PFSK-1 (cell line): ENCODE measurements at regions not wholly inside any gene's neighbourhood (a gene's known extent, or its start where the extent isn't known, plus 50 kb on each side); places are given as distances from the start of the nearest gene placed in this dataset.

Experiments used
- FOXP2 ChIP-seq: optimal IDR thresholded peaks from 2 replicates; pipeline ENCODE3; 2011; ENCODE audit warnings: borderline replicate concordance, control low read depth, inconsistent platforms; ENCODE audit not compliant: insufficient read depth; ENCODE audit errors: extremely low read length, extremely low read depth
- POLR2AphosphoS5 ChIP-seq: IDR thresholded peaks from 2 replicates; pipeline ENCODE4 v1.6.1; 2012; ENCODE audit warnings: low read depth, mild to moderate bottlenecking, control low read depth, low read length, moderate library complexity
- SIN3A ChIP-seq: IDR thresholded peaks from 2 replicates; pipeline ENCODE4 v1.6.1; 2012; ENCODE audit warnings: mild to moderate bottlenecking, low read length, moderate library complexity, borderline replicate concordance; ENCODE audit not compliant: insufficient read depth
- TAF1 ChIP-seq: IDR thresholded peaks from 2 replicates; pipeline ENCODE4 v1.6.1; 2012; ENCODE audit warnings: low read length, control low read depth, borderline replicate concordance; ENCODE audit not compliant: insufficient read depth
- TF ChIP-seq, protein P1 (sequence below), 2 experiments: IDR thresholded peaks; 2 replicates each; pipeline versions ENCODE4 v1.6.1 to v1.8.0; 2011 to 2012; ENCODE audit warnings: low read depth in 2 of 2, low read length in 2 of 2, control low read depth in 1 of 2, inconsistent platforms in 1 of 2, mild to moderate bottlenecking in 1 of 2, moderate library complexity in 1 of 2; ENCODE audit not compliant: insufficient read depth in 1 of 2

DNA sequence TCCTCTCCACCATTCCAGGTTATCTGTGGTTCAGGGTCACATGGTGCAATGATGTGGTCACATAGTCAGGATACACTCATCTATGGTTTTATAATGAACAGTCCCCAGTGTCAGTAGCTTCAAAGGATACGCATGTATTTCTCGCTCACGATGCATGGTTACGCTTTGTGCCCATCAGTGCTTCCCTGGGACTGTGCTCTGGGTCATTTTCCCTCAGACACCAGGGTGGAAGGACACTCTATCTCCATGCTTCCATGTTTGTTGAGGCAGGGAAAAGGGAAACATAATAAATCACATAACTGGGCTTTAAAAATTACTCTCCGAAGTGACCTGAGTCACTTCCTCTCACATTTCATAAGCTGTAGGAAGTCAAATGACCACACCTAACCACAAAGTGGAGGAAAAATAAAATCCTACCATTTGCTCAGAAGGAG, 394.8 kb upstream of the NOX3 start:
- TF ChIP-seq FOXP2: no peak

DNA sequence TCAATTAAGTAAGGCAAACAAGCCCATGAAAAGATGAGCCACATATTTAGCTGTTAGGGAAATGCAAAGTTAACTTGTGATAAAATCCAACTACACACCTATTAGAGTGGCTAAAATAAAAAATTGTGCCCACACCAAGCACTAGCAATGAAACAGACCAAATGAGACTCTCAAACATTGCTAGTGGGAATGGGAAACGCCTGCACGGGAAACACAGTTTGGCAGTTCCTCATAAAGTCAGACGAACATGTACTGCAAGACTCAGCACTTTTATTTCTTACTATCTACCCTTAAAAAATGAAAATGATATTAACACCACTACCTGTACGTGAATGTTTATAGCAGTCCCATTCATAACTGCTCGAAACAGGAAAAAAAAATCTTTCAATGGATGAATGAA, 392.1 kb upstream of the NOX3 start:
- TF ChIP-seq SIN3A (no peak), POLR2AphosphoS5 (no peak), FOXP2 (no peak), TAF1 (no peak)
- TF ChIP-seq, protein P1, sequence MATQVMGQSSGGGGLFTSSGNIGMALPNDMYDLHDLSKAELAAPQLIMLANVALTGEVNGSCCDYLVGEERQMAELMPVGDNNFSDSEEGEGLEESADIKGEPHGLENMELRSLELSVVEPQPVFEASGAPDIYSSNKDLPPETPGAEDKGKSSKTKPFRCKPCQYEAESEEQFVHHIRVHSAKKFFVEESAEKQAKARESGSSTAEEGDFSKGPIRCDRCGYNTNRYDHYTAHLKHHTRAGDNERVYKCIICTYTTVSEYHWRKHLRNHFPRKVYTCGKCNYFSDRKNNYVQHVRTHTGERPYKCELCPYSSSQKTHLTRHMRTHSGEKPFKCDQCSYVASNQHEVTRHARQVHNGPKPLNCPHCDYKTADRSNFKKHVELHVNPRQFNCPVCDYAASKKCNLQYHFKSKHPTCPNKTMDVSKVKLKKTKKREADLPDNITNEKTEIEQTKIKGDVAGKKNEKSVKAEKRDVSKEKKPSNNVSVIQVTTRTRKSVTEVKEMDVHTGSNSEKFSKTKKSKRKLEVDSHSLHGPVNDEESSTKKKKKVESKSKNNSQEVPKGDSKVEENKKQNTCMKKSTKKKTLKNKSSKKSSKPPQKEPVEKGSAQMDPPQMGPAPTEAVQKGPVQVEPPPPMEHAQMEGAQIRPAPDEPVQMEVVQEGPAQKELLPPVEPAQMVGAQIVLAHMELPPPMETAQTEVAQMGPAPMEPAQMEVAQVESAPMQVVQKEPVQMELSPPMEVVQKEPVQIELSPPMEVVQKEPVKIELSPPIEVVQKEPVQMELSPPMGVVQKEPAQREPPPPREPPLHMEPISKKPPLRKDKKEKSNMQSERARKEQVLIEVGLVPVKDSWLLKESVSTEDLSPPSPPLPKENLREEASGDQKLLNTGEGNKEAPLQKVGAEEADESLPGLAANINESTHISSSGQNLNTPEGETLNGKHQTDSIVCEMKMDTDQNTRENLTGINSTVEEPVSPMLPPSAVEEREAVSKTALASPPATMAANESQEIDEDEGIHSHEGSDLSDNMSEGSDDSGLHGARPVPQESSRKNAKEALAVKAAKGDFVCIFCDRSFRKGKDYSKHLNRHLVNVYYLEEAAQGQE (IDR thresholded peaks at IDR 0.05; ENCODE audit: insufficient read depth in 1 of 2, low read depth in 2 of 2, low read length in 2 of 2): no peak

DNA sequence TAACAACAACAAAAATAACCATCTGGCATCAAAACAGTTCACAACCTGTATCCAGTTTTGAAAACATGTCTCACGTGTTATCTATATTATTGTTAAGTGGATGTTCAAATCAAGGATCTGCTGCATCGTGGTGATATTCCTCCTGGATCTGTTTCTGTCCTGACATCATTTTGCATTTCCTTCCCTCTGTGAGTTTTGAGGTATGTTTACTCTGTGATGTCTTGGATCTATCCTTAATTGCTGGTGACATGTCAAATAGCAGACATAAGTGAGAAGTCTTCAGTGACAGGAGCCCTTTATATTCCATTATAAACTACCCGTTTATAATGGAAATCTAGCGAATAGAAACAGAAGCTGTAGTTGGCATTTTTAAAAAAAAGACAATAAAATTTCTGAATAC, 381.8 kb upstream of the NOX3 start:
- TF ChIP-seq, protein P1 (IDR thresholded peaks at IDR 0.05; ENCODE audit: insufficient read depth in 1 of 2, low read depth in 2 of 2, low read length in 2 of 2): no peak
- TF ChIP-seq FOXP2: no peak
- TF ChIP-seq POLR2AphosphoS5: no peak
- no peak for TF ChIP-seq SIN3A
- TF ChIP-seq TAF1: no peak

DNA sequence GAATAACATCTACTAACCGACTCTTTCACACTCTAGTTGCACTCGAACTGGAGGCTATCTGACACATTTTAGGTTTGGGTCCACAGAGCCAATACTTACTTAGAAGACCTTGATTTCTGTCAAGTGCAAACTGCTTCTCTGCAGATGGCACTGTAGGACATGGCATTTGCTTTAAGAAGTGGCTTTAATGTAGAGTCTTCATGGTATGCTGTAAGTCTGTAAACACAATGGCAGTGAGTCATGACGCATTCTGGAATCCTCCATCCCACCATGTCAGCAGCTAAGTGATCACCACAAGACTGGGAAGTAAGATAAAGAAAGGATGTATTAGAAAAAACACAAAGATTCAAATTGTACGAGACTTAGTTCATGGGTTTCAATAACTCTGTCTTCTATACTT, 377.0 kb upstream of the NOX3 start:
- TF ChIP-seq FOXP2: no peak
- TF ChIP-seq, protein P1 (IDR thresholded peaks at IDR 0.05; ENCODE audit: insufficient read depth in 1 of 2, low read depth in 2 of 2, low read length in 2 of 2): no peak
- no peak for TF ChIP-seq TAF1
- no peak for TF ChIP-seq SIN3A
- TF ChIP-seq POLR2AphosphoS5: no peak

DNA sequence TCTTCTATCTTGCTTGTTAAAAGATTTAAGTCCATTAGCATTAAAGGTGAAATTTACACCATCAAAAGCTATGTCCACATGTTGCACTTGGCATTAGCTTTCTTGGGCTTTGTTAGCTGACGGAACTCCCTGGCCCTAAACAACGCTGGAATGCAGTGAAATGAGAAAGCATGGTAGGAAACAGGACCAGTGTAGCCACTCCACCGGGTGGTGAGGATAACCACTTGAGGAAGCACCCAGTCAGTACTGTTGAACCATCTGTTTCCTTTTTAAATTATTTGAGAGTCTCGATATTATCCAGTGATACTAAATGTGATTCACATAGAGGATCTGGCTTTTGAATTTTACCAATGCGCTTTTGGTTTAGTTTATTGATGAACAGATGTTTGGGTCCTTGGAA, 374.9 kb upstream of the NOX3 start:
- no peak for TF ChIP-seq POLR2AphosphoS5
- no peak for TF ChIP-seq TAF1
- TF ChIP-seq, protein P1 (IDR thresholded peaks at IDR 0.05; ENCODE audit: insufficient read depth in 1 of 2, low read depth in 2 of 2, low read length in 2 of 2): no peak
- TF ChIP-seq FOXP2: no peak
- TF ChIP-seq SIN3A: no peak
